ENCODE measurements at regions not wholly inside any gene's neighbourhood (a gene's known extent, or its start where the extent isn't known, plus 50 kb on each side); places are given as distances from the start of the nearest gene placed in this dataset.
"Not testable (repeated sequence)": the region's sequence is repeated elsewhere in the genome, so short reads cannot be mapped to it uniquely, and the experiment has no call there.

DNA sequence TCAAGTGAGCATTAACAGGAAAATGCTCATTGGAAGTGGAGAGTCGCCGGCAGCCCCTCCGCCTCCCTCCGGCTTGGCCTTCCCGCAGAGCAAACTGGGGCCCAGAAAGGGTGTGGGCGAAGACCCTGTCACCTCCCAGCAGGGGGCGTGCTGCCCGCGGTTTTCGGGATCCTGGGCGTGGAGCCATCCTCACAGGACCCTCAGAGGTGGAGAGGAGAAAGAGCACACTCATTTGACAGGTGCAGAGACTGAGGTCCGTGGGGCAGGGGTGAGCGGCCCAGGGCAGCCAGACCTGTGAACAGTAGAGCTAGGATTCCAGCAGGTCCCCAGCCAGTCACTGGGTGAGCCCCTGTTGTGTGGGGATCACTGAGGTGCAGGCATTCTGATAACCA, 1002.9 kb downstream of the KCNJ18 start:
- TF ChIP-seq, protein P1, sequence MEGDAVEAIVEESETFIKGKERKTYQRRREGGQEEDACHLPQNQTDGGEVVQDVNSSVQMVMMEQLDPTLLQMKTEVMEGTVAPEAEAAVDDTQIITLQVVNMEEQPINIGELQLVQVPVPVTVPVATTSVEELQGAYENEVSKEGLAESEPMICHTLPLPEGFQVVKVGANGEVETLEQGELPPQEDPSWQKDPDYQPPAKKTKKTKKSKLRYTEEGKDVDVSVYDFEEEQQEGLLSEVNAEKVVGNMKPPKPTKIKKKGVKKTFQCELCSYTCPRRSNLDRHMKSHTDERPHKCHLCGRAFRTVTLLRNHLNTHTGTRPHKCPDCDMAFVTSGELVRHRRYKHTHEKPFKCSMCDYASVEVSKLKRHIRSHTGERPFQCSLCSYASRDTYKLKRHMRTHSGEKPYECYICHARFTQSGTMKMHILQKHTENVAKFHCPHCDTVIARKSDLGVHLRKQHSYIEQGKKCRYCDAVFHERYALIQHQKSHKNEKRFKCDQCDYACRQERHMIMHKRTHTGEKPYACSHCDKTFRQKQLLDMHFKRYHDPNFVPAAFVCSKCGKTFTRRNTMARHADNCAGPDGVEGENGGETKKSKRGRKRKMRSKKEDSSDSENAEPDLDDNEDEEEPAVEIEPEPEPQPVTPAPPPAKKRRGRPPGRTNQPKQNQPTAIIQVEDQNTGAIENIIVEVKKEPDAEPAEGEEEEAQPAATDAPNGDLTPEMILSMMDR (conservative IDR thresholded peaks at IDR 0.05; ENCODE audit: low read depth, low read length), result no peak
- no peak for DNase-seq (ENCODE audit: low read depth)
- no peak overlapping the region for H3K4me3 ChIP-seq (ENCODE audit: low read depth, low read length)

GRCh38 chr17:22703204-22703603, 1010.9 kb downstream of the KCNJ18 start:
- TF ChIP-seq, protein P1 (conservative IDR thresholded peaks at IDR 0.05; ENCODE audit: low read depth, low read length), result no peak
- DNase-seq (ENCODE audit: low read depth), result no peak
- H3K4me3 ChIP-seq (ENCODE audit: low read depth, low read length), result no peak overlapping the region

GRCh38 chr17:22703786-22704441, 1011.6 kb downstream of the KCNJ18 start:
- DNase-seq (ENCODE audit: low read depth), result no peak
- TF ChIP-seq, protein P1 (conservative IDR thresholded peaks at IDR 0.05; ENCODE audit: low read depth, low read length), result peak; percentile 5
- no peak overlapping the region for H3K4me3 ChIP-seq (ENCODE audit: low read depth, low read length)

DNA sequence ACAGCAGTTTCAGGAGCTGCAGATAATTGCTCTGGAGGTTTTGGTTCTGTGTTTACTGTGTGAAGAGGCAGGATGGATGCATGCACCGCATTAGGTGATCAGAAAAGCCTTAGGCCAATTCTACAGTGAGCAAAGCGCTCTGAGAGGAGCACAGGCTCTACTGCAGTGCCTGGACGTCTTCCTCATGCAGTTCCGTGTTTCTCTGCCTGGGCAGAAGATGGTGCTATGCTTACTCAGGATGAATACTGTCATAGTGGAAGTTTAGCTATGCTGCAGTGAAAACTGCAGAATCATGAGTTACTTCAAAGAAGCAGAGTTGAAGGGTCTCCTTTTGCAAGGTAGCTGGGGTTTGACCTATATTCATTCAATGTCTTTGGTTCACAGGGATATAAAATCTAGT, 1012.4 kb downstream of the KCNJ18 start:
- TF ChIP-seq, protein P1 (conservative IDR thresholded peaks at IDR 0.05; ENCODE audit: low read depth, low read length), result no peak
- no peak for DNase-seq (ENCODE audit: low read depth)

DNA sequence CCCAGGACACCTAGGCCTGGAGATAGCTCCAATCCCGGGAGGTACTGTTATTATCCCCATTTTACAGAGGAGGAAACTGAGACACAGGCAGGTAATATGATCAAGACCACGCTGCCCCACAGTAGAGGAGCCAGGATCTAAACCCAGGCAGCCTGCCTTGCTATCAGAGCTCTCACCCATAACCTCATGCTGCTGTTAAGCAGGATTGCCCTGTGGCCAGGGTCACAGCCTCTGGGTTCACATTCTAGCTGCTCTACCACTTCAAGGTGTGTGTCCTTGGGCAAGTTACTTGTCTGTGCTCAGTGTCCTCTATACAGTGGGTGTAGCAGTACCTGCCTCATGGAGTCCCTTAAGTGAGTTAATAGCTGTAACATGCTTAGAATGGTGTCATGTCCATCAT, 1015.3 kb downstream of the KCNJ18 start:
- TF ChIP-seq, protein P1 (conservative IDR thresholded peaks at IDR 0.05; ENCODE audit: low read depth, low read length), result no peak

More for the DNA sequence above, 1012.4 kb downstream of the KCNJ18 start:
- no peak overlapping the region for H3K4me3 ChIP-seq (ENCODE audit: low read depth, low read length)

GRCh38 chr17:22717211-22717610, 1024.9 kb downstream of the KCNJ18 start:
- H3K4me3 ChIP-seq (ENCODE audit: low read depth, low read length), result no peak overlapping the region
- no peak for DNase-seq (ENCODE audit: low read depth)
- TF ChIP-seq, protein P1 (conservative IDR thresholded peaks at IDR 0.05; ENCODE audit: low read depth, low read length), result no peak

More for the DNA sequence above, 1015.3 kb downstream of the KCNJ18 start:
- no peak for DNase-seq (ENCODE audit: low read depth)
- no peak overlapping the region for H3K4me3 ChIP-seq (ENCODE audit: low read depth, low read length)

GRCh38 chr17:22718689-22719088, 1026.4 kb downstream of the KCNJ18 start:
- H3K4me3 ChIP-seq (ENCODE audit: low read depth, low read length), result no peak overlapping the region

GRCh38 chr17:22741066-22741465, 1048.7 kb downstream of the KCNJ18 start:
- not testable (repeated sequence) for DNase-seq (ENCODE audit: low read depth); H3K4me3 ChIP-seq (ENCODE audit: low read depth, low read length)

More at GRCh38 chr17:22718689-22719088, 1026.4 kb downstream of the KCNJ18 start:
- TF ChIP-seq, protein P1 (conservative IDR thresholded peaks at IDR 0.05; ENCODE audit: low read depth, low read length), result no peak
- DNase-seq (ENCODE audit: low read depth), result no peak

All from epithelial cell of proximal tubule (primary cell).